Cerebellar nuclear complex (tissue), 1 donor: ENCODE measurements at regions not wholly inside any gene's neighbourhood (a gene's known extent, or its start where the extent isn't known, plus 50 kb on each side); places are given as distances from the start of the nearest gene placed in this dataset.

Source experiments
- DNase-seq, 2 experiments: peaks; one replicate each; lab custom pipeline; 2025; lab: John Stamatoyannopoulos, UW

GRCh38 chr9:38286357-38286756 lies 106.1 kb upstream of the ALDH1B1 start:
- DNase-seq = no peak

- DNase-seq = no peak
These were observed 107.3 kb upstream of the ALDH1B1 start for GRCh38 chr9:38285236-38285635.

- no peak for DNase-seq
These were observed 107.9 kb upstream of the ALDH1B1 start for GRCh38 chr9:38284588-38285051.

GRCh38 chr9:38284039-38284575 lies 108.4 kb upstream of the ALDH1B1 start:
- no peak for DNase-seq

GRCh38 chr9:38282756-38283155 lies 109.7 kb upstream of the ALDH1B1 start:
- no peak for DNase-seq

- no peak for DNase-seq
These were observed 110.6 kb upstream of the ALDH1B1 start for GRCh38 chr9:38281917-38282316.

- no peak for DNase-seq
These were observed 111.3 kb upstream of the ALDH1B1 start for GRCh38 chr9:38281196-38281595.

- no peak for DNase-seq
These were observed 112.2 kb upstream of the ALDH1B1 start for GRCh38 chr9:38280251-38280800.

GRCh38 chr9:38278931-38279679 lies 113.4 kb upstream of the ALDH1B1 start:
- no peak for DNase-seq

- DNase-seq = no peak
These were observed 114.0 kb upstream of the ALDH1B1 start for GRCh38 chr9:38278457-38278856.

- no peak for DNase-seq
These were observed 114.8 kb upstream of the ALDH1B1 start for GRCh38 chr9:38277601-38278200.

GRCh38 chr9:38276771-38277439 lies 115.6 kb upstream of the ALDH1B1 start:
- DNase-seq = no peak

- no peak for DNase-seq
These were observed 117.7 kb upstream of the ALDH1B1 start for GRCh38 chr9:38274800-38275199.

GRCh38 chr9:38272710-38273109 lies 119.8 kb upstream of the ALDH1B1 start:
- no peak for DNase-seq

GRCh38 chr9:38271666-38272241 lies 120.7 kb upstream of the ALDH1B1 start:
- DNase-seq = no peak

- no peak for DNase-seq
These were observed 122.7 kb upstream of the ALDH1B1 start for GRCh38 chr9:38269775-38270174.

GRCh38 chr9:38263532-38263931 lies 129.0 kb upstream of the ALDH1B1 start:
- no peak for DNase-seq

GRCh38 chr9:38259519-38260218 lies 132.8 kb upstream of the ALDH1B1 start:
- DNase-seq = no peak

GRCh38 chr9:38259056-38259455 lies 133.4 kb upstream of the ALDH1B1 start:
- no peak for DNase-seq

GRCh38 chr9:38257626-38258215 lies 134.8 kb upstream of the ALDH1B1 start:
- no peak for DNase-seq

- DNase-seq = no peak
These were observed 136.0 kb upstream of the ALDH1B1 start for GRCh38 chr9:38256461-38256860.
